Tongue (tissue), 1 donor: ENCODE measurements at regions not wholly inside any gene's neighbourhood (a gene's known extent, or its start where the extent isn't known, plus 50 kb on each side); places are given as distances from the start of the nearest gene placed in this dataset.

ENCODE experiments used
- DNase-seq: peaks from one replicate; pipeline ENCODE4 v3.0.0-alpha.2; 2015

DNA sequence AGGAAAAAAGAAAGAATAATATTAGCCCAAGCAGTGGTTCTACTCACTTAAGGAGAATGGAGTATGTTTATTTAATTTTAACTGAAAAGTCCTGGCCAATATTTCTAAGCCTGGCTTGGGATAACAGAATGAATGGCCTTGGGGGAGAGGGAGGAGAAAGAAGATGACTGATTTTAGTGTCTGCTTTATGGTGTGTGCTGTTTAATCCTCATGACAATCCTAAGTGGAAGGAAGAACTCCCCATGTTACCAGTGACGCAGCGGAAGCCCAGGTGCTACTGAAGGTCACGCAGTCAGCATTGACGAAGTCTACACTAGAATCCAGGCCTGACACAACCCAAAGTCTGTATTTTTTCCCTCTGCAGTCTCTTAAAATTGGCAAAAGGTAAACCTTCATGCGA is 50.5 kb downstream of the PALM2AKAP2 start:
- DNase-seq: peak; percentile 41

GRCh38 chr9:109831998-109832658 is 52.1 kb downstream of the PALM2AKAP2 start:
- DNase-seq: peak; percentile 65

- no peak for DNase-seq
Measured at GRCh38 chr9:109834855-109835254, 54.9 kb downstream of the PALM2AKAP2 start.

DNA sequence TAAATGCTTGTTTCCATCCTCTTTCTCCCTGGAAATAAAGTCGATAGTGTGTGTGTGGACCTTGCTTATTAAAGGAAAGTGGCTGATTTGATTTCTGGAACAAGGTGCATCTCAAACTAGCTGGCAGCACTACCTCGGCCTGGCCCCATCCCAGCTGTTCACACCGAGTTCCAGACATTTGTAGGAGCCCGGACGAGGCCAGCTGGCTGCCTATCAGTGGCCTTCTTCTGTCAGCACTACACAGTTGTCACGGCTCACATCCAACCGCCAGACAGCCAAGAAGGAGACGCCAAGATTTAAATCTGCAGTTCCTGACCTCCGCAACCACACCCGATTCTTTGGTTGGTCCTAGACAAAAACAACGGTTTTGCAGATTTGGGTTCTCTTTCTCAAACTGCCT is 63.6 kb downstream of the PALM2AKAP2 start:
- peak; percentile 97 for DNase-seq

DNA sequence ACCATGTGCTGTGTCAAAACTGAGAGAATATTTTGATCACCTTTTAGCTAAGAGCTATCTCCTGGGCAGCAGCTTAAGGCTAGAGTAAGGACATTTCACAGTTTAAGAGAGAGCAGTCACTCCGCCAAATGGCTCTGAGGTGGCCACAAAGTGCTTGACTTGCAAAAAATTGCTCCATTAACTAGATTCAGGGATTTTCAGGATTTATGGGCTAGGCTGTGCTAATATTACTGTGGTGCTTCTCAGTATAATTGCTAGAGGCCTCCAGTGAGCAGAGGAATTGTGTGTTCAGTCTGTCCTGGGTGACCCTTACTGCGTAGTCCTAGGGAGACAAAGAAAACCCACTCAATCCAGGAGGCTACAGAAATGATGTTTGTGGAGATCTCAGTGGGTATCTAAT is 65.2 kb downstream of the PALM2AKAP2 start:
- DNase-seq: no peak

DNA sequence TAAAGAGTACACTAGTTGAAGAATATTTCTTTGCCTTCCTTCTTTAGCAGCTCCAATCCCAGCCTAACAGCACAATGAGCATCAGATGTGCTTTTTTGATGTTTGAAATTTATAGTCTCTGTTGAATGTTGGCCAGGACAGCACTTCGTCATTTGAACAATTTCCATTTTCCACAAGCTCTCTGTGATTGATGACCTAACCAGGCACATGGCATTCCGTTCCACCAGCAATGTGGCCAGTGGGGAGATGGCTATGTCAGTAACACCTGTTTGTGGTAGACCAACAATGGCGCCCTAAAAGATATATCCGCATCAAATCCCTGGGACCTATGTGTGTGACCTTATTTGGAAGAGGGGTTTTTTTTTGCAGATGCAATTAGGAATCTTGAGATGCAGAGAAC is 66.8 kb downstream of the PALM2AKAP2 start:
- no peak for DNase-seq

- DNase-seq: no peak
Measured at GRCh38 chr9:109852556-109852955, 72.6 kb downstream of the PALM2AKAP2 start.

- DNase-seq: no peak
Measured at GRCh38 chr9:109855540-109855939, 75.5 kb downstream of the PALM2AKAP2 start.

- no peak for DNase-seq
Measured at GRCh38 chr9:109856785-109857184, 76.8 kb downstream of the PALM2AKAP2 start.

DNA sequence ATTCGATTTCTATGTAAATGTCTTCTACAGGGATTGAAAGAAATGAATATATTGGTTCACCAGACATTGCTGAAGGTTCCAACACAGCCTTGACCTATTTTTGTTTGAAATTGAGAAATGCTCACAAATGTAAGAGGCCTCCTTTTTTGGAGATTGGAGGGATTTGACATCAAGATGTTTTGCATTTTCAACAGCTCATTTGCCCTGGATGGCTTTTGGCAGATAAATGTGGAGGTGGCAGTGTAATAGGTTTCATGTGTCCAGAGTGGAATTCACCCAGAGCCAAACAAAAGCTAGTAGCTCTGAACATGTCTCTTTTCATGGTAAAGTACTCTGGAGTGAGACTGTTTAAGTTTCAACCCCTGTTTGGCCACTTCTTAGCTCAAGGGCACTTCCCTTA is 77.3 kb downstream of the PALM2AKAP2 start:
- no peak for DNase-seq

DNA sequence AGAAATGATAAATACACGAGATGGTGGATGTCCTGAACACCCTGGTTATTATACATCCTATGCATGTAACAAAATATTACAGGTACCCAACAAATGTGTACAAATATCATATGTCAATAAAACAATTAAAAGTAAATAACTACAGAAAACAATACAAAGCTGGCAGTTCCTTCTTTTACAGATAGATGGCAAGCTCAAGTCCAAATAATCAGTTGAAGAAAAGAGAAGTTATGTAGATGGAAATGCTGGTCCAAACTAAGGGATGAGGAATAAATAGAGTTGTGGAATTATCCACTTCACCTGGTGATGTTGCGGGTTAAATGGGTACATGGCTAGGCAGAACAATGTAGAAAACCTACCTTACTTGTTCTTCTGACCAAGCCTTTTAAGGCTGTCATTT is 79.4 kb downstream of the PALM2AKAP2 start:
- no peak for DNase-seq

- DNase-seq: no peak
Measured at GRCh38 chr9:109860521-109860920, 80.5 kb downstream of the PALM2AKAP2 start.

- DNase-seq: peak; percentile 78
Measured at GRCh38 chr9:109861499-109861898, 81.5 kb downstream of the PALM2AKAP2 start.

- no peak for DNase-seq
Measured at GRCh38 chr9:109861918-109862317, 81.9 kb downstream of the PALM2AKAP2 start.

GRCh38 chr9:109862452-109862851 is 82.5 kb downstream of the PALM2AKAP2 start:
- no peak for DNase-seq

DNA sequence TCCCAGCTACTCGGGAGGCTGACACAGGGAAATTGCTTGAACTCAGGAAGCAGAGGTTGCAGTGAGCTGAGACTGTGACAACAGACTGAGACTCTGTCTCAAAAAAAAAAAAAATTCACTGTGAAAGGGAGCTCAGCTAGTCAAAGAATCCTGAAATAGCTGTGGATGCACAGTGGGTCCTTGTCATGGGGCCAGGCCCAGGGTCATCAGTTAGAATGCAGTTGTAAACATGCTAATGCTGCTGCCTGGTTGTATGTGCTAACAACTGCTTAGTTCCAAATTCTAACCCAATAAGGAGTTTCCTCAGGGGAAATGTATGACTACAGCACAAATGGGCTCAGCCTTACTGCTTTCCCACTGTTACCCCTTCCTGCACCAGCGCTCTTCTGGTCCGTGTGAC is 84.0 kb downstream of the PALM2AKAP2 start:
- DNase-seq: no peak

DNA sequence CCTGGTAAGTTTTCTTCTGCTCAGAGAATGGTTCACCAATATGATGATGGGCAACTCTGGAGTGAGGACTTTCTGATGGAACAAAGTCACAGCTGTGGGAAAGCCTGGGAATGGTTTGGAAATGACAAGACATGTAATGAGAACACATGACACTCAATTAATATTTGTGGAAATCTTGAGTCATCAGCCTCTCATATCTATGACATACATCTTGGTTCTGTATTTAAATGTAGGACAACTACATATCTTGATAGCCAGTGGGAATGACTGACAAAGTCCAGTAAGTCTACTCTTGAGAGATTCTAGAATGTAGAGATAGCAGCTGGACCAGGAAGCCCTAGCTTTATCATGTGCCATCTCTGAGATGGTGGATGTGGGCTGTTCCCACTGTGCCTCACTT is 85.5 kb downstream of the PALM2AKAP2 start:
- no peak for DNase-seq

DNA sequence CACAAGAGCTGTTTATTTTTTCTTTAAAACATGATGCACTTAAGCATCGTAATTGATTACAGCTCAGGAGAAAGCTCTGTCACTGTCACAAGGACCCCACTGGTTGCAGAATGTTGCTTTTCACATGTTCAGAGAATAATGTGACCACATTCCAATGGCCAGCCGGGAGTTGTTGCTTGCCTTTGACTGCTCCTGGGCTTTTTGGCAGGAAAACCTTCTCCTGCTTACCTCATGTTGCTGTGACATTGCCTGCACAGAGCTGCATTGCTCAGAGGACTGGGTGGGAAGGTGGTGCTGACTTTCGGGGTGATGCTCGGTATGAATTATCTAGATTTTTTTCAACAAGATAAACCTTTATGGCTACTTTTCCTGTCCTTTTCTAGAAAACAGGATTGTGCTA is 88.2 kb downstream of the PALM2AKAP2 start:
- DNase-seq: no peak

DNA sequence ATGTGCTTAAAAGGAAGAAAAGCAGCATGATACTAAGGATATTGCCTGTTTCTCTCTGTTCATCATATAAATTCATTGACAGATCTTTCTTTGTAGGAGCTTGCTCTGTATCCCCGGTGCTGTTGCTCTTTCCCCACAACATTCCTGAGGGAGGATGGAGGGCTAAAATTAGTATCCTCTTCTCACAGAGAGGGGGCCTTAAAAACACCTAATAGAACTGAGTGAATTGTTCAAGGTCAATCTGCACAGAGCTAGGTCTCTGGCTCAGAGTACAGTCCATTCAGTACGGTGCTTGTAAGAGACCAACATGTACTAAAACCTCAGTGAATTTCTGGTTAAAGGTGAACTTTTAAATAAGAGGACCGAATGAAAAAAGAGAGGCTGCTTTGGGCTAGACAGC is 88.7 kb downstream of the PALM2AKAP2 start:
- DNase-seq: no peak

GRCh38 chr9:109870365-109870764 is 90.4 kb downstream of the PALM2AKAP2 start:
- no peak for DNase-seq

GRCh38 chr9:109872901-109873300 is 92.9 kb downstream of the PALM2AKAP2 start:
- DNase-seq: no peak

GRCh38 chr9:109875495-109876129 is 95.6 kb downstream of the PALM2AKAP2 start:
- peak; percentile 62 for DNase-seq

- DNase-seq: no peak
Measured at GRCh38 chr9:109880276-109881169, 100.5 kb downstream of the PALM2AKAP2 start.
